OCI-LY3 (cell line): ENCODE measurements at regions not wholly inside any gene's neighbourhood (a gene's known extent, or its start where the extent isn't known, plus 50 kb on each side); places are given as distances from the start of the nearest gene placed in this dataset.

ENCODE experiments used
- EZH2phosphoT487 ChIP-seq: fragments of 200-600 bp; shearing (Covaris generic); IDR thresholded peaks from 2 replicates; pipeline ENCODE4 v1.6.1; 2018; ENCODE audit warnings: antibody characterized with exemption, mixed run types, low read depth
- TF ChIP-seq, protein P1 (sequence below): fragments of 200-600, 300-600 bp; sonication (generic); IDR thresholded peaks from 2 replicates; pipeline ENCODE4 v1.5.1; 2014; ENCODE audit warnings: antibody characterized with exemption, low read length, low read depth

DNA sequence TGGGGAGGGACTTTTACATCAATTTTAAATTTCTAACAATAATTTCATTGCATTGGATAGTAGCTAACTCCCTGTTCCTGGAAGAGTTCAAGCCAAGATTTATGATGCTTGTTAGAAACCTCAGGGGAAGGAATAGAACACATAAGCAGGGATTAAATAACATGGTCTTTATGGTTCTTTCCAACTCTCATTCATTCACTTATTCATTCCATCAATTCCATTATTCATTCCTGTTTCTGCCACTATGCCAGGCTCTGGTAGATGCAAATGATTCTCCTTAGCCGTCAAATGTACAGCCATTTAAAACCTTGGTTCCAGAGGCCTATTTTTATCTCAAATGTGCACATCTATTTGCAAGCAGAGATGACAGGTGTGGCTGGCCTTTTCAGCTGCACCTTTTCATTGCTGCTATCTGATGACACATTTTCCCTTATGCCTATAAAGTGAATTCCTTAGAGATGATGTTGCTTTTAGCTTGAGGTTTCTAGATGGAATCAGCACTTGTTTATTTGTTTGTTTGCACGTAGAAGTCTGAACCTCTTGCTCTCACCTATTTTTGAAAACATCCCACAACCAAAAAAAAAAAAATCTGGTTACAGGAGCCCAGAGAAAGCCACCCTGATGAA, 205.7 kb upstream of the IGFBP3 start:
- TF ChIP-seq, protein P1, sequence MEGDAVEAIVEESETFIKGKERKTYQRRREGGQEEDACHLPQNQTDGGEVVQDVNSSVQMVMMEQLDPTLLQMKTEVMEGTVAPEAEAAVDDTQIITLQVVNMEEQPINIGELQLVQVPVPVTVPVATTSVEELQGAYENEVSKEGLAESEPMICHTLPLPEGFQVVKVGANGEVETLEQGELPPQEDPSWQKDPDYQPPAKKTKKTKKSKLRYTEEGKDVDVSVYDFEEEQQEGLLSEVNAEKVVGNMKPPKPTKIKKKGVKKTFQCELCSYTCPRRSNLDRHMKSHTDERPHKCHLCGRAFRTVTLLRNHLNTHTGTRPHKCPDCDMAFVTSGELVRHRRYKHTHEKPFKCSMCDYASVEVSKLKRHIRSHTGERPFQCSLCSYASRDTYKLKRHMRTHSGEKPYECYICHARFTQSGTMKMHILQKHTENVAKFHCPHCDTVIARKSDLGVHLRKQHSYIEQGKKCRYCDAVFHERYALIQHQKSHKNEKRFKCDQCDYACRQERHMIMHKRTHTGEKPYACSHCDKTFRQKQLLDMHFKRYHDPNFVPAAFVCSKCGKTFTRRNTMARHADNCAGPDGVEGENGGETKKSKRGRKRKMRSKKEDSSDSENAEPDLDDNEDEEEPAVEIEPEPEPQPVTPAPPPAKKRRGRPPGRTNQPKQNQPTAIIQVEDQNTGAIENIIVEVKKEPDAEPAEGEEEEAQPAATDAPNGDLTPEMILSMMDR: no peak
- no peak for TF ChIP-seq EZH2phosphoT487
